Coronary artery (tissue), 2 donors: ENCODE measurements at regions not wholly inside any gene's neighbourhood (a gene's known extent, or its start where the extent isn't known, plus 50 kb on each side); places are given as distances from the start of the nearest gene placed in this dataset.

ENCODE experiments used
- DNase-seq: peaks from one replicate; pipeline ENCODE4 v3.0.0-alpha.2; 2017; ENCODE audit warnings: low spot score
- H3K27ac ChIP-seq, 2 donors: fragments of 200-600 bp; sonication (generic); one replicate each; pipeline ENCODE4 v1.5.1; 2016 to 2019
- H3K4me3 ChIP-seq: fragments of 200-600 bp; sonication (generic); 2 replicates; pipeline ENCODE4 v1.5.1; 2016; ENCODE audit warnings: mild to moderate bottlenecking, moderate library complexity
- TF ChIP-seq, protein P1 (sequence below): fragments of 200-600 bp; sonication (generic); IDR thresholded peaks from one replicate; pipeline ENCODE4 v1.5.1; 2019; ENCODE audit warnings: antibody characterized with exemption

DNA sequence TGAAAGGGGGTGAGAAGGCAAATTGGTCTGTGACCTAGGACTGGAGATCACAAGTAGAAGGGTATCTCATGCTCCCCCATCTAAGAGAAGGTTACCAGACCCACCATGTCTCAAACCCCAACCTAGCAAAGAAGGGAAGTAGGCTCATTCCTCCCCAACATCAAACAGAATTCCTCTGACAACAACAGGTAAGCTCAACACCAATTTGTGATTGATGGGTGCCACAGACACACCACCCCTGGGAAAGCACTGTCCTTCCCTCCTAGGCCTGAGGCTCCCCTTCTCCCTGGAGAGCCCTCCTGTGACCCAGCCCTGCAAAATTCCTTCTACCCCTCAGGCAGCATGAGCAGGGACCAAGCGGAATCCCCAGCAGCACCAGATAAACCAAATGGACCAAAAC lies 154.3 kb downstream of the BUD13 start:
- Histone ChIP-seq H3K4me3 (no peak overlapping the region), H3K27ac (no peak overlapping the region)
- TF ChIP-seq, protein P1, sequence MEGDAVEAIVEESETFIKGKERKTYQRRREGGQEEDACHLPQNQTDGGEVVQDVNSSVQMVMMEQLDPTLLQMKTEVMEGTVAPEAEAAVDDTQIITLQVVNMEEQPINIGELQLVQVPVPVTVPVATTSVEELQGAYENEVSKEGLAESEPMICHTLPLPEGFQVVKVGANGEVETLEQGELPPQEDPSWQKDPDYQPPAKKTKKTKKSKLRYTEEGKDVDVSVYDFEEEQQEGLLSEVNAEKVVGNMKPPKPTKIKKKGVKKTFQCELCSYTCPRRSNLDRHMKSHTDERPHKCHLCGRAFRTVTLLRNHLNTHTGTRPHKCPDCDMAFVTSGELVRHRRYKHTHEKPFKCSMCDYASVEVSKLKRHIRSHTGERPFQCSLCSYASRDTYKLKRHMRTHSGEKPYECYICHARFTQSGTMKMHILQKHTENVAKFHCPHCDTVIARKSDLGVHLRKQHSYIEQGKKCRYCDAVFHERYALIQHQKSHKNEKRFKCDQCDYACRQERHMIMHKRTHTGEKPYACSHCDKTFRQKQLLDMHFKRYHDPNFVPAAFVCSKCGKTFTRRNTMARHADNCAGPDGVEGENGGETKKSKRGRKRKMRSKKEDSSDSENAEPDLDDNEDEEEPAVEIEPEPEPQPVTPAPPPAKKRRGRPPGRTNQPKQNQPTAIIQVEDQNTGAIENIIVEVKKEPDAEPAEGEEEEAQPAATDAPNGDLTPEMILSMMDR = no peak
- peak; percentile 35 for DNase-seq

DNA sequence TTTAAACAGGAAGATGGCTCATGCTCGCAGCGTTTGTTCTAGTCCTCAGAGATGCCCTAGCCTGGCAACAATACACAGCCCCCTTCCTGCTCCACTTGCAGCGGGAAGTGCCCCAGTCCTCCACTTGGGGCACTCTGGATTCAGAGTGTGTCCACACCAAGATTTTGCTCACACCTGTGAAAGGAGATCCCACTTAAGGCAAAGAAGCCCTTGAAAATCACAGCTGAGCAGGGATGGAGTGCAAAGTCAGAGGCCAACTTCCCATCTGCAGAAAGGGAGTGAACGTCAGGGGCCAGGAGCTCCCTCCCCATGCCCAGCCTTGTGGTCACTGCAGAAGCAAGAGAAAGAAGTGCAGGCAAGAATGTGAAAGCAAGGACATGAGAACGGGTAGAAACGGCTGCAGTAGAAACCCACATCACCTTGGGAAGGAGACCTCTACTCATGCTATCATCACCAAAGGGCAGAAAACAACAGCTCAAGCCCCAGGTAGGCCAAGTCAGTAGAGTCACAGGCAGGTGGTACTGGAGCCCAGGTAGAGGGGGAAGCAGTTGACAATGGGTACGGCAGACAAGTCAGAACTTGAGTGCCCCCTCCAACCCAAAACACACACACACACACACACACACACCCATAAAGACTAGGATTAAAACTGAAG lies 157.4 kb downstream of the BUD13 start:
- H3K27ac ChIP-seq = no peak overlapping the region
- TF ChIP-seq, protein P1 = no peak
- DNase-seq = peak; percentile 36
- no peak overlapping the region for H3K4me3 ChIP-seq

DNA sequence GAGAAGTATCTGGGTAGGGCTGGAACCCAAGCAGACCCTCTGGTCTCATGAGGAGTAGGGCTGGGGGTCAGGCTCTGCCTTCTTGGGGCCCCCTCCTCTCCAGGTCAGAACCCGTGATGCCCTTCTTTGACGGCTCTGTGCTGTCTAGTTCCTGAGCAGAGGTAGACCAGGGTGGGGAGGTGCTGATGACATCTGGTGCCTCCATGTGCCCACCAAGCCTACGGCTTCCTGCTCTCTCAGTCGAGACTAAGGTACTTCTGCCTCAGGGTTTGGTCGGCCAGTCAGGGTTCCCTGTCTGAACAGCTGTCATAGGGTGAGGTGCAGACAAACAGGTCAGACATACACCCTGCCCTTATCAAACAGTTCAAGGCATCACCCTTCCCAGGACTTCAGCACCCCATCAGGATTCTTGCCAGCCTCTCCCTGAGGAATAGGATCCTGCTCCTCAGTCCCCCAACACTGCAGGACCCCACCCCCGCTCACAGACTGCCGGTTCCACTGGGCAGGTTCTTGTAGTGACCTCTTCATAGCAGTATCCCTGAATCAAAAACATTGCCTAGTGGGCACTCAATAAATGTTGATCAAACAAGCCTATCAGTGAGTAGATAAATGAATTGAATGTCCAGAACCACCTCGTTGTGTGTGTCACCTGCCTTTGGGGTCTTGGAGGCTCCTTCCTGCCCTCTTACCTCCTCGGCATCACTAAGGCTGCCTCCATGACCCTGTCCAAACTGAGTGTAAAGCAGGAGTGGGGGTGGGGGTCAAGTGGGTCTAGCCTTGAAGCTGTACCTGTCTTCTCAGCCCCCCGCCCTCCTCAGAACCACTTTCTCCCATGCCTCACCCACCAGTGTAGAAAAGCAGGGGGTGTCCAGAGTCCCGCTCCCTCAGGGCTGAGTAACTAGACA lies 158.2 kb downstream of the BUD13 start:
- Histone ChIP-seq H3K4me3 (no peak overlapping the region), H3K27ac (no peak overlapping the region)
- TF ChIP-seq, protein P1 = no peak
- peak; percentile 53 for DNase-seq

DNA sequence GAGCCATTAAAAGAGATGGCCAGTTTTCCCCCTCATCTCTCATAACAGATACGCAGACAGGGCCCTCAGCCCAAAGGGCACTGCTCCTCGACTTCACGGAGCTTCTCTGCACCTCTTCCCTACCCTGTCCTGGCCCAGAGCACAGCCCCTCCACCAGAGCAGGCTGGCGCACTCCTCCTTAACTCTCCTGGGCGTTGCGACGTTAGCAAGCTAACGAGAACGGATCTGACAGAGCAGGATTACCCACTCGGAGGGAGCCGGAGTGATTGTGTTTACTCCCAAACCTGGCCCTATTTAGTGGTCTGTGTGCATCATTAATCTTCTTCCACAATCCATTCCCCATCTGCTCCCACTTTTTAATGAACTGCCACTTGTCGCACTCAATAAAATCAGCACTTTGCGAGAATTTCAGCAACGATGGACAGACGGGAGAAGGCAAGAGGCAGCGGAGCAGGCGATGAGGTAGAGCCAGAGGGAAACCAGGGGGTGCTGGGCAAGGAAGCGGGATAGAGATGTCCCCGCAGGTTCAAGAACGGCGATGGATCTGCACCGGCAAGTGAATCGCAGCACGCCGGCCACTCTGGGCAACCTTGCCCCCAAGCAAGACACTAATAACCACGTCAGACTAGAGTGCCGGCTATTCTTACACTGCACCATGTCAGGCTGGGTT lies 159.4 kb downstream of the BUD13 start:
- H3K27ac ChIP-seq = no peak overlapping the region
- peak; percentile 64 for DNase-seq
- TF ChIP-seq, protein P1 = no peak
- H3K4me3 ChIP-seq = no peak overlapping the region

DNA sequence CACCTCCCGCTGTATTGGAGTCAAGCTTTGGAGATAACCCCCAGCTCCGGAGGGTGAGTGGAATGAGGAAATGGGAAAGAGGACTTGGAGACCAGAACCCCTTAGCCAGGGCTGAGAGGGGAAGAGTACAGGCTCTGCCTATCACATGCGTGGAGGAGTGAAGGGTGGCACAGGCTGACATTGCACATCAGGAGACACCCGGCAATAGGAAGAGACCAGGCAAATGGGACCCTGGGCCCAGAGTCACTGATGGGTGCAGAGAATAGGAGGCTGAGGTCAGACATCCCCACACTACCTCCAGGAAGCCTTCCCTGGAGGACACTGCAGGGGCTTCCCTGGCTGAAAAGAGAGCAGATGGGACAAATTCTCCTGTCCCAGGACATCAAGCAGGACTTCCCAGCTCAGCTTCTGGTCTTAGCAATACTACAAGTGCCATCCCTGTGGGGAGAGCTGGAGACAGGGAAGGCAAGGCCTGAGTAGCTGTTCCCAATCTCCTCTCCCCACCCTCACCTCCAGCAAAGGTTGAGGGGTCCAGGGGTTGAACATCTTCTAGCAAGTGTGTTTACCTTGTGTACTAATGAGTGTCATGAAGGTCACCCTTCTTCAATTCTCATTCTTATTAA lies 160.7 kb downstream of the BUD13 start:
- TF ChIP-seq, protein P1 = no peak
- peak; percentile 33 for DNase-seq
- no peak overlapping the region for H3K27ac ChIP-seq
- no peak overlapping the region for H3K4me3 ChIP-seq

DNA sequence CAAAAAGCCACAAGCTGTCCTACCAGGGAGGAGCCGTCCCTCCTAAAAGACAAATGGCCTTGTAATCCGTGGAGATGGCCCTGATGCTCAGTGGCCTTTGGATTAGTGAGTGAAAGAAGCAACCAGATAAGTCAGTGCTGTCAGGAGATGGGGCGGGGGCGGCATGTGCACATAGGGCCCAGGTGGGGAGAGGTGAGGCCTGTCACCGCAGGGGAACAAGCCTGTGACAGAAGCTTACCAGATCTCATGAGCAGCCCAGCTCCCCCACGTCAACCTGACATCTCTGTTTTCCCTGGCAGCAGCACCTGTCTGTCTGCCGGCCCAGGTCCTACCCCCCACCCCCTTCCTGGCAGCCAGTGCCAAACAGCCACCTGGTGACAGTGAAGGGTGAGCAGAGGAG lies 162.6 kb downstream of the BUD13 start:
- Histone ChIP-seq H3K4me3 (no peak overlapping the region), H3K27ac (no peak overlapping the region)
- TF ChIP-seq, protein P1 = no peak
- DNase-seq = peak; percentile 40
